Calu3 (cell line): ENCODE measurements at regions not wholly inside any gene's neighbourhood (a gene's known extent, or its start where the extent isn't known, plus 50 kb on each side); places are given as distances from the start of the nearest gene placed in this dataset.

Experiments used
- BruUV-seq: library from RNA; stranded (reverse); fragments of 400-500 nt; replicated peaks from 2 replicates; lab custom pipeline; 2021; lab: Mats Ljungman, UMichigan
- CTCF ChIA-PET: fragments of 300-600 bp; sonication (Branson Sonifier 250); formaldehyde crosslinking; loops from one replicate; lab custom pipeline; 2022; ENCODE audit warnings: antibody characterized with exemption; lab: Charles Lee
- DNase-seq: peaks from one replicate; pipeline ENCODE4 v3.0.0; 2022
- H3K27ac Mint-ChIP-seq: one replicate; pipeline ENCODE4 v1.8.0; 2022; ENCODE audit warnings: mixed read lengths; ENCODE audit not compliant: unreplicated experiment
- H3K27me3 Mint-ChIP-seq: one replicate; pipeline ENCODE4 v1.8.0; 2022; ENCODE audit warnings: mixed read lengths; ENCODE audit not compliant: unreplicated experiment
- H3K36me3 Mint-ChIP-seq: one replicate; pipeline ENCODE4 v1.8.0; 2022; ENCODE audit warnings: mild to moderate bottlenecking, moderate library complexity, mixed read lengths; ENCODE audit not compliant: insufficient read depth, unreplicated experiment
- H3K4me1 Mint-ChIP-seq: one replicate; pipeline ENCODE4 v1.8.0; 2022; ENCODE audit warnings: mild to moderate bottlenecking, low read depth, mixed read lengths; ENCODE audit not compliant: unreplicated experiment
- H3K4me3 Mint-ChIP-seq: one replicate; pipeline ENCODE4 v1.8.0; 2022; ENCODE audit warnings: mild to moderate bottlenecking, low read depth, moderate library complexity, mixed read lengths; ENCODE audit not compliant: unreplicated experiment
- H3K9me3 Mint-ChIP-seq: one replicate; pipeline ENCODE4 v1.8.0; 2022; ENCODE audit warnings: low read depth, mixed read lengths; ENCODE audit not compliant: unreplicated experiment
- intact Hi-C: fragments of 100-400 bp; cut with micrococcal nuclease; formaldehyde crosslinking; loops from one replicate; pipeline ENCODE4 v1.10.0; 2022; ENCODE audit not compliant: unreplicated experiment
- TF ChIP-seq, protein P1 (sequence below): fragments of 200-600 bp; IDR thresholded peaks from one replicate; pipeline ENCODE4 v1.8.0; 2022; ENCODE audit warnings: antibody characterized with exemption; ENCODE audit not compliant: unreplicated experiment

DNA sequence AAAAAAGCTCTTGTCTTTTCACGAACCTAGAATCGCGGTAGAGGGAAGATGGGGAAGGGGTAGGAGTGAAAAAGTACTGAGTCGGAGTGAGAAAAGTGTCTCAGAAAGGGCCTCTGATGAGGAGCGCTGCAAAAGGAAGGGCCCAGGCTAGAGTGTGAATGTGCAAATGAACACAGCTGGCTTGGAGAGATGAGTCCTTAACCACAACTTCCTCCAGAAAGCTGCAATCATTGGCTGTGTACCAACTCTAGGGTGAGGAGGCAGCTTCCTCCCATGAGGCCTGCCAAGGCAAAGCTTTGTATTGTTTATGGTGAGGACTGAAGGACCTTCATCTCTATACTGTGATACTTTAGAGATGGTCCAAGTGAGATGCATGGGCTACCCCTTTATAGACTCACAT lies 566.9 kb upstream of the ANO5 start:
- no TSS peak for BruUV-seq
- CTCF ChIA-PET, result no interaction called here
- DNase-seq, result no peak
- Mint-ChIP-seq H3K36me3 (no peaks in the 10 kb centered on the region), H3K4me3 (no peak overlapping the region), H3K27ac (no peak overlapping the region), H3K27me3 (no peaks in the 10 kb centered on the region), H3K4me1 (no peaks in the 10 kb centered on the region), H3K9me3 (no peaks in the 10 kb centered on the region)
- intact Hi-C loops, result no loop called here
- TF ChIP-seq, protein P1, sequence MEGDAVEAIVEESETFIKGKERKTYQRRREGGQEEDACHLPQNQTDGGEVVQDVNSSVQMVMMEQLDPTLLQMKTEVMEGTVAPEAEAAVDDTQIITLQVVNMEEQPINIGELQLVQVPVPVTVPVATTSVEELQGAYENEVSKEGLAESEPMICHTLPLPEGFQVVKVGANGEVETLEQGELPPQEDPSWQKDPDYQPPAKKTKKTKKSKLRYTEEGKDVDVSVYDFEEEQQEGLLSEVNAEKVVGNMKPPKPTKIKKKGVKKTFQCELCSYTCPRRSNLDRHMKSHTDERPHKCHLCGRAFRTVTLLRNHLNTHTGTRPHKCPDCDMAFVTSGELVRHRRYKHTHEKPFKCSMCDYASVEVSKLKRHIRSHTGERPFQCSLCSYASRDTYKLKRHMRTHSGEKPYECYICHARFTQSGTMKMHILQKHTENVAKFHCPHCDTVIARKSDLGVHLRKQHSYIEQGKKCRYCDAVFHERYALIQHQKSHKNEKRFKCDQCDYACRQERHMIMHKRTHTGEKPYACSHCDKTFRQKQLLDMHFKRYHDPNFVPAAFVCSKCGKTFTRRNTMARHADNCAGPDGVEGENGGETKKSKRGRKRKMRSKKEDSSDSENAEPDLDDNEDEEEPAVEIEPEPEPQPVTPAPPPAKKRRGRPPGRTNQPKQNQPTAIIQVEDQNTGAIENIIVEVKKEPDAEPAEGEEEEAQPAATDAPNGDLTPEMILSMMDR, result no peak

DNA sequence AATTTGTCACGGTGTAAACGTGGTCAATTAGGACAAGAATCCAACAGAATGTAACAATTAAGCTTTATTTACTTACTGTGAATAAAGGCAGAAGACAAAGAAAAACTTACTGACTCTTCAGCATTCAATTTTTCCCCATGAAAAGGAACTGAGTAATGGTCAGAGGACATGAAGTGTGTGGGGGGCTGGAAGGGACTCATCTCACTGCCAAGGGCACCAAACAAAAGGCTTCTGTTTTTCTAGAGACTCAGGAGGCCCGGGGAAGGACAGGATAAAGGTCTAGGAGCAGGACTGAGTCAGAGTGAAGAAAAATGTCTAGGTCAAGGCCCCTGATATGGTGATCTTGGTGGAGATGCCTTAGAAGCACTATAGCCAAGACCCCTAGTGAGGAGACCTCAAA lies 564.2 kb upstream of the ANO5 start:
- no peak overlapping the region for H3K27ac Mint-ChIP-seq
- no TSS peak for BruUV-seq
- CTCF ChIA-PET, result no interaction called here
- intact Hi-C loops, result no loop called here
- H3K36me3 Mint-ChIP-seq, result no peaks in the 10 kb centered on the region
- TF ChIP-seq, protein P1, result no peak
- H3K9me3 Mint-ChIP-seq, result no peaks in the 10 kb centered on the region
- no peak overlapping the region for H3K4me3 Mint-ChIP-seq
- no peak for DNase-seq
- no peaks in the 10 kb centered on the region for H3K27me3 Mint-ChIP-seq
- no peaks in the 10 kb centered on the region for H3K4me1 Mint-ChIP-seq

DNA sequence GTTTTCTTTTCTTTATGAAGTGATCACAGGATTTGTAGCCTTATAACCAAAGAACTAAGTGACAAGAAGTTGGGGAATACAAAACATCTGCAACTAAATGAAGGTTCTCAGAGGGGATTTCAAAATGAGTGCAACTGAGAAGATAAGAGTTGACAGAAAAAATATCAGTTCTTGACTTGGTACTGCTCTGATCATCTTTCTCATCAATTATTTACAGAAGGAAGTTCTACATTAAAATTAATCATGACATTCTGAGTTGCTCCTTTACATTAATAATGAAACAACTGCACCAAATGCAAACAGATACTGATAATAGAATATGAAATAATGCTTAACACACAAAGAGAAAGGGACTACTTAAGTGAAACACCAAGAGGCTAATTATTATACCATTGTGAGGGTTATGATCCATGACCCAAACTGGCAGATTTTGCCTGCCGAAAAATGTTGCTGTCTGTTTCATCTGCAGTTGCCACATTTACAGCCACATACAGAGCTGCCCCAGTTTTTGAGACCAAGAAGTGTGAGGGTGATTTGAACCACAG lies 561.9 kb upstream of the ANO5 start:
- Mint-ChIP-seq H3K27ac (no peak overlapping the region), H3K36me3 (no peaks in the 10 kb centered on the region), H3K9me3 (no peaks in the 10 kb centered on the region), H3K4me3 (no peak overlapping the region), H3K4me1 (no peaks in the 10 kb centered on the region), H3K27me3 (no peaks in the 10 kb centered on the region)
- BruUV-seq, result no TSS peak
- TF ChIP-seq, protein P1, result no peak
- DNase-seq, result no peak
- intact Hi-C loops, result no loop called here
- CTCF ChIA-PET, result no interaction called here

DNA sequence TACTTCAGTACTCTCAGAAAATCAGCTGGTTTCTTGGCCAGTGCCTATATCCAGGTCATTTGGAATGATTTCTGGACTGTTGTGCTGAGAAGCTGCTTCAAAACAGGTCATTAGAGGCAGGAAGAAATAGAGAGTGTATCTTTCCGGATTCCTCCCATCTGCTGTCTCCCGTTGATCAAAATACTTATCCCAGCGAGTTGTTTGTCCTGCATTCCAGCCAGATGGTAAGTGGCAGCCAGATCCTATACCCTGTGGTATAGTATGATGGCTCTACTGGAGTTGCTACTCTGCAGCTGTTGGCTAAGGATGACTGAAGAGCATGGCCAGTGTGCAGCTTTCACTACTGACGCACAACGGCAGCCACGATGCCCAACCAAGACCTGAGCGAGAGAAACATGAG lies 560.9 kb upstream of the ANO5 start:
- no peak overlapping the region for H3K4me3 Mint-ChIP-seq
- intact Hi-C loops, result no loop called here
- H3K27me3 Mint-ChIP-seq, result no peaks in the 10 kb centered on the region
- no peak overlapping the region for H3K27ac Mint-ChIP-seq
- H3K9me3 Mint-ChIP-seq, result no peaks in the 10 kb centered on the region
- TF ChIP-seq, protein P1, result no peak
- CTCF ChIA-PET, result no interaction called here
- DNase-seq, result no peak
- no peaks in the 10 kb centered on the region for H3K4me1 Mint-ChIP-seq
- no TSS peak for BruUV-seq
- no peaks in the 10 kb centered on the region for H3K36me3 Mint-ChIP-seq
